ENCODE measurements at regions not wholly inside any gene's neighbourhood (a gene's known extent, or its start where the extent isn't known, plus 50 kb on each side); places are given as distances from the start of the nearest gene placed in this dataset.

GRCh38 chr2:21856708-21857107, 732.9 kb downstream of the TDRD15 start:
- Histone ChIP-seq H3K36me3 (ENCODE audit: control insufficient read depth, insufficient read depth, low read length) (no peaks in the 10 kb centered on the region), H3K9me1 (ENCODE audit: insufficient read depth, low read length) (no peaks in the 10 kb centered on the region), H3K27me3 (ENCODE audit: control insufficient read depth, insufficient read depth, low read length) (no peaks in the 10 kb centered on the region), H2BK20ac (ENCODE audit: low read depth, low read length) (no peak overlapping the region), H2AK9ac (replicated peaks; ENCODE audit: low read depth, low read length, poor library complexity) (no peak overlapping the region), H2AK5ac (ENCODE audit: low read depth, low read length) (no peak overlapping the region), H3K18ac (ENCODE audit: low read depth, low read length) (no peak overlapping the region), H2AFZ (replicated peaks; ENCODE audit: low read length, poor library complexity) (no peak overlapping the region), H3K9ac (ENCODE audit: low read depth, low read length) (no peak overlapping the region), H4K8ac (ENCODE audit: low read depth in 2 of 2, low read length in 2 of 2) (no peak overlapping the region), H4K5ac (ENCODE audit: low read depth, low read length) (no peak overlapping the region), H3K4me3 (ENCODE audit: insufficient read depth, low read depth, low read length) (no peak overlapping the region), H3K79me1 (ENCODE audit: low read depth in 1 of 2, low read length in 2 of 2) (no peaks in the 10 kb centered on the region), H2BK15ac (ENCODE audit: low read depth, low read length) (no peak overlapping the region), H3K4me2 (ENCODE audit: low read depth, low read length) (no peak overlapping the region), H3K14ac (replicated peaks; ENCODE audit: low read depth, low read length) (no peak overlapping the region), H3K27ac (ENCODE audit: insufficient read depth, low read length) (no peak overlapping the region), H3K4me1 (ENCODE audit: control insufficient read depth, insufficient read depth, low read length) (no peaks in the 10 kb centered on the region), H3K56ac (ENCODE audit: extremely low read depth, insufficient read depth, low read length) (no peak overlapping the region), H3K4ac (ENCODE audit: low read depth, low read length) (no peak overlapping the region), H4K91ac (ENCODE audit: insufficient read depth, low read depth, low read length) (no peak overlapping the region), H2BK120ac (ENCODE audit: low read depth, low read length) (no peak overlapping the region), H2BK5ac (ENCODE audit: low read depth, low read length, poor library complexity, severe bottlenecking) (no peak overlapping the region), H3K23ac (ENCODE audit: low read depth, low read length) (no peak overlapping the region), H3K9me3 (ENCODE audit: control insufficient read depth, insufficient read depth, low read length) (no peaks in the 10 kb centered on the region), H4K20me1 (ENCODE audit: insufficient read depth, low read length) (no peaks in the 10 kb centered on the region)
- WGBS, 2 experiments (ENCODE audit: extremely low coverage in 2 of 2, insufficient read length in 1 of 2): 80% methylated on average over 1 of the region's 3 CpGs; no CpG with 5 or more reads in 1 of the 2 experiments
- ATAC-seq (ENCODE audit: low read depth) (no peak), DNase-seq (no peak)
- POLR2A ChIA-PET (ENCODE audit: unreplicated experiment): no interaction called here
- CTCF ChIA-PET: interaction anchor here (0.6 kb wide), 1 partner anchor 1972 kb away, joined by 3 read pairs; no protein-coding TSS in a partner anchor
- no peak for TF ChIP-seq POLR2A (IDR thresholded peaks at IDR 0.05; ENCODE audit: low read depth, low read length)
- no peak for TF ChIP-seq NFE2L2 (IDR thresholded peaks at IDR 0.05; ENCODE audit: low read depth, low read length)
- no peak for TF ChIP-seq MAFK (IDR thresholded peaks at IDR 0.05; ENCODE audit: low read depth, low read length)
- no peak for TF ChIP-seq RAD21 (IDR thresholded peaks at IDR 0.05; ENCODE audit: low read length)
- no peak for TF ChIP-seq SMC3 (IDR thresholded peaks at IDR 0.05; ENCODE audit: low read depth, low read length)
- no peak for TF ChIP-seq CHD1 (IDR thresholded peaks at IDR 0.05; ENCODE audit: low read depth, low read length)
- TF ChIP-seq RCOR1 (IDR thresholded peaks at IDR 0.05; ENCODE audit: insufficient replicate concordance, low read length): no peak
- no peak for TF ChIP-seq BHLHE40 (IDR thresholded peaks at IDR 0.05; ENCODE audit: low read depth, low read length)
- no peak for TF ChIP-seq CTCF (conservative IDR thresholded peaks at IDR 0.05; ENCODE audit: low read depth, low read length)
- no TSS peak for BruUV-seq (replicated peaks)
- in situ Hi-C loops (cut with MboI; ENCODE audit: low sequenced_read_pairs) (no loop called here), intact Hi-C loops (cut with micrococcal nuclease) (no loop called here), dilution Hi-C loops (cut with HindIII; ENCODE audit: low sequenced_read_pairs, unreplicated experiment) (no loop called here)

Data from IMR-90 (cell line).